HG02840 (cell line): ENCODE measurements at regions not wholly inside any gene's neighbourhood (a gene's known extent, or its start where the extent isn't known, plus 50 kb on each side); places are given as distances from the start of the nearest gene placed in this dataset.
"Not testable (repeated sequence)": the region's sequence is repeated elsewhere in the genome, so short reads cannot be mapped to it uniquely, and the experiment has no call there.

Experiments used
- ATAC-seq: cut with Tn5 transposase; IDR thresholded peaks from one replicate; pipeline ENCODE4 v1.9.1; 2021; ENCODE audit warnings: mild to moderate bottlenecking, moderate library complexity, moderate number of reproducible peaks; ENCODE audit not compliant: unreplicated experiment, low FRiP score

GRCh38 chr16:63808730-63809129 lies 1313.1 kb downstream of the CDH11 start:
- no peak for ATAC-seq

GRCh38 chr16:63806794-63807506 lies 1314.9 kb downstream of the CDH11 start:
- no peak for ATAC-seq

- ATAC-seq: no peak
Observed at GRCh38 chr16:63804126-63804525, 1317.7 kb downstream of the CDH11 start.

- no peak for ATAC-seq
Observed at GRCh38 chr16:63789603-63790002, 1332.3 kb downstream of the CDH11 start.

- no peak for ATAC-seq
Observed at GRCh38 chr16:63787014-63787413, 1334.8 kb downstream of the CDH11 start.

- ATAC-seq: no peak
Observed at GRCh38 chr16:63785170-63785569, 1336.7 kb downstream of the CDH11 start.

GRCh38 chr16:63776437-63776836 lies 1345.4 kb downstream of the CDH11 start:
- ATAC-seq: no peak

- ATAC-seq: no peak
Observed at GRCh38 chr16:63776034-63776433, 1345.8 kb downstream of the CDH11 start.

GRCh38 chr16:63774302-63774701 lies 1347.6 kb downstream of the CDH11 start:
- no peak for ATAC-seq

GRCh38 chr16:63769211-63769610 lies 1352.7 kb downstream of the CDH11 start:
- ATAC-seq: no peak

- not testable (repeated sequence) for ATAC-seq
Observed at GRCh38 chr16:63760246-63760645, 1361.6 kb downstream of the CDH11 start.

GRCh38 chr16:63752347-63752746 lies 1369.5 kb downstream of the CDH11 start:
- no peak for ATAC-seq

GRCh38 chr16:63749276-63749675 lies 1372.6 kb downstream of the CDH11 start:
- ATAC-seq: no peak

GRCh38 chr16:63745456-63745855 lies 1376.4 kb downstream of the CDH11 start:
- ATAC-seq: no peak

- ATAC-seq: no peak
Observed at GRCh38 chr16:63744077-63744874, 1377.6 kb downstream of the CDH11 start.

- no peak for ATAC-seq
Observed at GRCh38 chr16:63742150-63742549, 1379.7 kb downstream of the CDH11 start.

GRCh38 chr16:63737633-63738032 lies 1384.2 kb downstream of the CDH11 start:
- ATAC-seq: no peak

- ATAC-seq: no peak
Observed at GRCh38 chr16:63735456-63735855, 1386.4 kb downstream of the CDH11 start.

- ATAC-seq: no peak
Observed at GRCh38 chr16:63720848-63721247, 1401.0 kb downstream of the CDH11 start.

GRCh38 chr16:63719926-63720325 lies 1401.9 kb downstream of the CDH11 start:
- ATAC-seq: no peak

- ATAC-seq: no peak
Observed at GRCh38 chr16:63717806-63718205, 1404.1 kb downstream of the CDH11 start.

GRCh38 chr16:63714876-63715275 lies 1407.0 kb downstream of the CDH11 start:
- ATAC-seq: no peak
